ENCODE measurements at regions not wholly inside any gene's neighbourhood (a gene's known extent, or its start where the extent isn't known, plus 50 kb on each side); places are given as distances from the start of the nearest gene placed in this dataset.

- DNase-seq = peak in 1 of 56 donors; percentile 3
Measured at GRCh38 chr9:11704198-11704597, 989.0 kb upstream of the TYRP1 start.

GRCh38 chr9:11708899-11709298, 984.3 kb upstream of the TYRP1 start:
- no peak for DNase-seq

DNA sequence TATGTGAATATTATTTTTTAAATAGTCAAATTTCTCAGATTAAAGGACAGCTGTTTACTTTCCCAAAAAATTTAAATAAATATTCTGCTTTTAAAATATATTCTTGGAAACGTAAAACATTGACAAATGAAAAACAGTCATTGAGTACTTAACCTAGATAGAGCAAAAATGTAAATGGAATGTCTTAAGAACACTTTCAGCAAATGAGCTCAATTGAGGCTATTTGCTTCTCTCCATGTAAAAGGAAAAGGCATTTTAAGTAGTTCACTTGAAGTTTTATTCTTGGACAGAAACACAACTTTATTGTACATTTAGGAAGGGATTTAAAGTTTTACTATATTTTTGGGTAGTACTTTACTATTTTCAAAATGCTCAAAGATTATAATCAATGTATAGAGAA, 983.6 kb upstream of the TYRP1 start:
- no peak for DNase-seq

GRCh38 chr9:11713077-11713476, 980.1 kb upstream of the TYRP1 start:
- no peak for DNase-seq

DNA sequence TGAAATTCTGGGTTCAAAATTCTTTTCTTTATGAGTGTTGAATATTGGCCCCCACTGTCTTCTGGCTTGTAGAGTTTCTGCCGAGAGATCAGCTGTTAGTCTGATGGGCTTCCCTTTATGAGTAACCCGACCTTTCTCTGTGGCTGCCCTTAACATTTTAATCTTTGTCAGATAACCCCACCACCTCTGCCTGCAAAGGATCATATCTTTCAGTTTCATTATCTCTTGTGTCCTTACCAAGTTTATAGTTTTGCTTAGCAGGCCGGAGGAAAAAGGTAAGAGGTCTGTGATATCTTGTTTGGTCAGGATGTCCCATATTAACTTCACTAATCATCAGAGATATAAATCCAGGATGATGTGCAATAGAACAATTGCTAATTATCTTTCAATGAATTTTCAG, 970.2 kb upstream of the TYRP1 start:
- DNase-seq = no peak

DNA sequence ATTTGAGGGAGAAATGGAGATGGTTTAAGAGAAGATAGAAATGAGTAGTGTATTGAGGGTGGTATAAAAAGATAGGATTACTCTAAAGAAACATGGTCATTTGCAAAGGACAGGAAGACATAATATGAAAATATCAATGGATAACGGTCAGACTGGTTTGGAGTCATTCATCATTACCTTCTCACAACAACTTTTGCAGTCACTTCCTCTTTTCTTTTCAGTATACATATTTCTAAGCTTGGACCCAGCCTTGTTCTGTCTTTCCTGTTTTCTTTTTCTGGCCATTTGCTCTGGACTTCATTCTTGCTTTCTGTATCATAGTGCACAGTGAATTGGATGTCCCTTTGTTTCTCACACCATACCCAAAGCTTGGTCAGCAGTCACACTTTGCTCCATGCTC, 966.5 kb upstream of the TYRP1 start:
- no peak for DNase-seq

DNA sequence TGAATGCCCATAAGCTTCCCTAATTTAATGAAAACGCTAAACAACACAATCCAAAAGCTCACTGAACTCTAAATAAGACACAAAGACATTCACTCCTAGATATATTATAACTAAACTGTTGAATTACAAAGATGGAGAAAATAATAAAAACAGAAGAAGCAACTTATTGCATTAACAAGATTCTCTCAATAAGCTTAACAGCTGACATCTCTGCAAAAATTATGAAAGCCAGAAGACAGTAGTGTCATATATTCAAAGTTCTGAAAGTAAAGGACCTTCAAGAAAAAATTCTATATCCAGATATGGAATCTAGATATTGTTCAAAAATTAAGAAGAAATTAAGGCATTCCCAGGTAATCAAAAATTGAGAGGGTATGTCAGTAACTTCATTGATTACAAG, 957.8 kb upstream of the TYRP1 start:
- no peak for DNase-seq

GRCh38 chr9:11742471-11742870, 950.7 kb upstream of the TYRP1 start:
- no peak for DNase-seq

DNA sequence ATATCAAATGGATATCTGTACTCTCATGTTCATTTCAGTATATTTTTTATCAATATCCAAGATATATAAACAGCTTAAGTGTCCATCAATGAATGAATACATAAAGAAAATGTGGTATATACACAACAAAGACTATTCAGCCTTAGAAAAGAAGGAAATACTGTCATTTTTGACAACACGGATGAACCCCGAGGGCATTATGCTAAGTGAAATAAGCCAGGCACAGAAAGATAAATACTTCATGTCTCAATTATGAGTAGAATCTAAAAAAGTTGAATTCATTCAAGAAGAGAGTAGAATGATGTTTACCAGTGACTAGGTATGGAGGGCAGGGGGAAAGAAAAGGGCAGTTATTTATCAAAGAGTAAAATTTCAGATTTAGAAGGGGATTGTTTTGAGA, 949.8 kb upstream of the TYRP1 start:
- DNase-seq = no peak

- DNase-seq = no peak
Measured at GRCh38 chr9:11749396-11749795, 943.8 kb upstream of the TYRP1 start.

GRCh38 chr9:11755951-11756350, 937.2 kb upstream of the TYRP1 start:
- no peak for DNase-seq

DNA sequence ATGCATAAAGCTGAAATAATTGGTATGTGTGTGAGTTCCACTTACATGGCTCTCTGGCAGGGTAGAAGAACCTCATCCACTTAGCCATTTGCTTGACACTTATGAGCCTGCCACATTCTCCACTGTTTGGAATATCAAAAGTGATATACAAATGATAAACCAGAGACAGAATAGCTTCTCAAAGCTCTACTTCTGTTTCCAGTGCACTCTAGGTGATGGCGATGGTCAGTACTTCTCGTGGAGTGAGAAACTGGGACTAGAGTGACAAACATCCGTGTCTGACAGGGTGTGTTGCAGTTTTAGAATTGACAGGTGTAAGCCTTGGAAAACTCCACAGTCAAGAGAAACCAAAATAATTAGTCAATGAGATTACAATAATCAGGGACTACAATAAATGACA, 935.8 kb upstream of the TYRP1 start:
- DNase-seq = no peak

DNA sequence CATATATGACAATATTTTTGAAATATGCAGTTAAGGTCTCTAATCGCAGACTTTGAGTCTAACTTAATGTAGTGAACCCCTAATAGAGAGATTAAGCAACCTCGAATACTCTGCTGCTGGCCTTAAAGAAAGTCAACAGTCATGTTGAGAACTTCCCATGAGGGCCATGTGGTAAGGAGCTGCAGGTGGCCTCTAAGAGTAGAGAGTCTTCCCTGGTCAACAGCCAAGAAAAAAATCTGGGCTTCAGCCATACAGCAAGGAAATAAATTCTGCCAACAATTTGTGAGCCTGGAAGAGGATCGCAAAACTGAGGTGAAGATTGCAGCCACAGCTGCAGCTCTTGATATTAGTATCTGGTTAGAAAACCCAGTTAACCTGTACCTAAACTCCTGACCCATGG, 935.2 kb upstream of the TYRP1 start:
- no peak for DNase-seq

GRCh38 chr9:11779971-11780370, 913.2 kb upstream of the TYRP1 start:
- no peak for DNase-seq

DNA sequence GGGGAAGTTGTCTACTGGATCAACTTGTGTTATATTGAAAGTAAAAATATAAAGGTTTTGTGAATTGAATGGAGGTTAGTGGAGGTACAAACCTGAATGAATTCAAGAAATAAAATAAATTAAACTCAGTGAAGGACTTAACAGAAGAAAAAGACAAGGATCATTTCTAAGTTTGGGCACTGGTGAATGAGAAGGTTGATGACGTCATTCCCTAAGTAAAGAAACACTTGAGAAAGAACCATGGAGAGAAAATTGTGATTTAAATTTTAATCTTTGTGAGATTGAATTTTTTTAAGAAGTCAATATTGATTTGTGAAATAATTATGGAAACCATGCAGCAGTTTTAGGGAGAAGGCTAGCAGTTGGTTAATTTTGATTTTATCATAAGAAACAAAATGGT, 900.3 kb upstream of the TYRP1 start:
- no peak for DNase-seq

DNA sequence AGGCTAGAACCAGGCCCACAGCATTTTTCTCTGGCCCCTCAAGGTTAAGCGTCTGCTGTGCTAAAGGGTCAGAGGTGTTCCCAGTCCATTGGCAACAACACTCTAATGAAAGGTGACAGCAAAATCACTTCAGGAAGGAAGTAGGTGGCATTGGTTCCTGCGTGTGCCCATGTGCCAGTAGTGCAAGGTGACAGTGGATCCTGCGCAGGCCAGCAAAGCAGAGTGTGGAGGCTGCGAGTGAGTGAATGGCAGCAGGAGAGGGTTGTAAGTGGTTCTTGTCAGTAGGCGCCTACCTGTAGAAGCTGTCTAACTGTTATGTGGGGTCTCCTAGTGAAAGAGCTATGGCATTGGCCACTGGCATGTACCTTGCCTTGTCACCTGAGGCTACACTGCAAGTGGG, 898.2 kb upstream of the TYRP1 start:
- no peak for DNase-seq

- DNase-seq = no peak
Measured at GRCh38 chr9:11805969-11806368, 887.2 kb upstream of the TYRP1 start.

DNA sequence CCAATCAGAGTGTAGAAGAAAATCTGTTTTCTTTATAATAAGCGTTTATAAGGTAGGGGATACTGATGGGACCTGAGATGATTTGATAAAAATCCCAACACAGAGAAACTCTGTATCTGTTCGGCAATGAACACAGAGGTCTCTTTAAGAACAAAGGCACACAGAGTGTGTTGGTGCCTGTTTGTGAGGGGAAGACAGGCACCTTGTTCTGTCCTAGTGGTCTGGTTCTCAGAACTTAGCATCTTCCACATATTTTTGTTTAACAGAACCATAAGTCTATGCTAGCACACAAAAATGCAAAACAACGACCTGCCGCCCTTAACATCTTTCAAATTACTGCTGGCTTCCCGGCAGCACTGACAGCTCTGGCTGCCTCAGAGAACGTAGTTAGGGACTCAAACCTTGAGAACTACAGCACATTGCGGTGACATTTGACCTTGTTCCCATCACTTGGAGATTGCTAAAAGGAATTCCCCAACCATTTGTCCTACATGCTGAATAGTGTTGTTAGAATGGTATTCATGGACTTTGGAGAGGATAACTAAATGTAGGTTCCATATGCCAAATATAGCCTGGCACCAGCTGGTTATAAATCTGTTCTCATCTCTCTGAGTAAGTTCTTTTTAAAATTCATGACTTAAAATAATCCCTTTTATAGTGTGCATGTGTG, 871.7 kb upstream of the TYRP1 start:
- no peak for DNase-seq

GRCh38 chr9:11828201-11828600, 865.0 kb upstream of the TYRP1 start:
- no peak for DNase-seq

GRCh38 chr9:11833056-11833455, 860.1 kb upstream of the TYRP1 start:
- no peak for DNase-seq

DNA sequence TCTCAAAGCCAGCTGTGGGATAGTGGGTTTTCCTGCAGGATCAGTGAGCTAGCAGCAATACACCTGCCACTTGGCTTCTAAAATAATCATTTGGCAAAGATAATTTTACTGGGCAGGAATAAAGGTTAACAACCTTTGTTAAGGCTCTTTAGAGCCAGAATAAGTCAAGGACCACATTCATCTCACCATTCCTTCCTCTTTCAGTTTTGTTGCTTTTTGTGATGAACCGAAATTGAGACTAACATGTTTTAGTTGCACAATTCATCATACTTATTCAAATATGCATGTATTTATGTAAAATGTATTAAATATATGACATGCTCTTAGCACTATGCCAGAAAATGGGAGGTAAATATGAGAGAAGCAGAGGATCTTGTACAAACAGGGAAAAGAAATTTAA, 824.4 kb upstream of the TYRP1 start:
- DNase-seq = no peak

GRCh38 chr9:11871852-11872251, 821.3 kb upstream of the TYRP1 start:
- no peak for DNase-seq

DNA sequence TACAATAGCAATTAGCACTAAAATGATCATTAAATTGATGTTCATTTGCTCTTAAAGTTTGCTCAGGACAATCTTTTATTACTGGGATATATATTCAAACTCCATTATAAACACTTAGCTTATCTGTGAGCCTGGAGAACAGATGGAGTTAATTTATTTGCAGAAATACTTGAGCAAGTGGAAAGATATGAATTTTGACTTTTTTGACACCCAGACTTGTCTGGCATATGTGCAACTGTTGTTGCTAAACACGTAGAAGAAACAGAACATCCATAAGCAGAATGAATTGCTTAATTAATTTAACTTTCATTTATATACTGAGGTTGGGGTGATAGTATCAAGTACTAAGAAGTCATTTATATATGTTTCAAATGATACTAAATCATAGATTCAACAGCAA, 820.7 kb upstream of the TYRP1 start:
- no peak for DNase-seq

DNA sequence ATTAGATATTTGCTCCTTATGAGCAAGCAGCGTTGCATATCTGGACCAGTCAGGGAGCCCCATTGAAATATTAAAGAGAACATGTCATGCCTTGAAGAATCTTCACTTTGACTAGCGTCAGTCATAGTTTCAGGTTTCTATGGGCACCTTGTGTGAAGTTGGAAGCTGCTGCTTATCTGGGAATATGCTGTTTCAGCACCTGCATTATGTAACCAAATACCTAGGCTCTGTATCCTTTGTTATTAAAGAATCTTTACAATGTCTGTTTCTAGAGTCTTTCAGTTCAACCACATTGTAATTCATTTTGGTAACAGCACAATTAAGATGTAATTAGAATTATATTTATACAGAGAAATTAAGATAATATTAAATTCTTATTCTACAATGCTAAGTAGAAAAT, 818.8 kb upstream of the TYRP1 start:
- DNase-seq = no peak
